ENCODE measurements at regions not wholly inside any gene's neighbourhood (a gene's known extent, or its start where the extent isn't known, plus 50 kb on each side); places are given as distances from the start of the nearest gene placed in this dataset.

GRCh38 chrX:2620576-2620975 is 70.5 kb upstream of the CD99 start:
- TF ChIP-seq GATA1 (IDR thresholded peaks at IDR 0.05; ENCODE audit: low read depth, low read length) (no peak), POLR2A (IDR thresholded peaks at IDR 0.05; ENCODE audit: low read length) (no peak)
- DNase-seq: no peak

GRCh38 chrX:2618516-2618915 is 72.6 kb upstream of the CD99 start:
- TF ChIP-seq POLR2A (IDR thresholded peaks at IDR 0.05; ENCODE audit: low read length) (no peak), GATA1 (IDR thresholded peaks at IDR 0.05; ENCODE audit: low read depth, low read length) (no peak)

GRCh38 chrX:2614911-2615310 is 76.2 kb upstream of the CD99 start:
- DNase-seq: no peak

More at GRCh38 chrX:2618516-2618915, 72.6 kb upstream of the CD99 start:
- DNase-seq: no peak

GRCh38 chrX:2610246-2611170 is 80.6 kb upstream of the CD99 start:
- no peak for DNase-seq
- TF ChIP-seq GATA1 (IDR thresholded peaks at IDR 0.05; ENCODE audit: low read depth, low read length) (no peak), POLR2A (IDR thresholded peaks at IDR 0.05; ENCODE audit: low read length) (no peak)

More at GRCh38 chrX:2614911-2615310, 76.2 kb upstream of the CD99 start:
- no peak for TF ChIP-seq GATA1 (IDR thresholded peaks at IDR 0.05; ENCODE audit: low read depth, low read length)
- no peak for TF ChIP-seq POLR2A (IDR thresholded peaks at IDR 0.05; ENCODE audit: low read length)

GRCh38 chrX:2609431-2610238 is 81.5 kb upstream of the CD99 start:
- TF ChIP-seq GATA1 (IDR thresholded peaks at IDR 0.05; ENCODE audit: low read depth, low read length): no peak
- no peak for TF ChIP-seq POLR2A (IDR thresholded peaks at IDR 0.05; ENCODE audit: low read length)
- no peak for DNase-seq

GRCh38 chrX:2608638-2609430 is 82.3 kb upstream of the CD99 start:
- no peak for TF ChIP-seq POLR2A (IDR thresholded peaks at IDR 0.05; ENCODE audit: low read length)
- no peak for TF ChIP-seq GATA1 (IDR thresholded peaks at IDR 0.05; ENCODE audit: low read depth, low read length)
- no peak for DNase-seq

- TF ChIP-seq GATA1 (IDR thresholded peaks at IDR 0.05; ENCODE audit: low read depth, low read length) (no peak), POLR2A (IDR thresholded peaks at IDR 0.05; ENCODE audit: low read length) (no peak)
Measured at GRCh38 chrX:2607113-2607512, 84.0 kb upstream of the CD99 start.

GRCh38 chrX:2600564-2600963 is 90.5 kb upstream of the CD99 start:
- TF ChIP-seq POLR2A (IDR thresholded peaks at IDR 0.05; ENCODE audit: low read length) (no peak), GATA1 (IDR thresholded peaks at IDR 0.05; ENCODE audit: low read depth, low read length) (no peak)
- DNase-seq: no peak

More at GRCh38 chrX:2607113-2607512, 84.0 kb upstream of the CD99 start:
- DNase-seq: no peak

GRCh38 chrX:2596555-2597255 is 94.4 kb upstream of the CD99 start:
- no peak for TF ChIP-seq GATA1 (IDR thresholded peaks at IDR 0.05; ENCODE audit: low read depth, low read length)
- TF ChIP-seq POLR2A (IDR thresholded peaks at IDR 0.05; ENCODE audit: low read length): no peak
- no peak for DNase-seq

GRCh38 chrX:2596045-2596444 is 95.0 kb upstream of the CD99 start:
- no peak for TF ChIP-seq GATA1 (IDR thresholded peaks at IDR 0.05; ENCODE audit: low read depth, low read length)
- TF ChIP-seq POLR2A (IDR thresholded peaks at IDR 0.05; ENCODE audit: low read length): no peak

GRCh38 chrX:2595258-2595657 is 94.5 kb upstream of the DHRSX start:
- no peak for TF ChIP-seq GATA1 (IDR thresholded peaks at IDR 0.05; ENCODE audit: low read depth, low read length)
- TF ChIP-seq POLR2A (IDR thresholded peaks at IDR 0.05; ENCODE audit: low read length): no peak
- no peak for DNase-seq

More at GRCh38 chrX:2596045-2596444, 95.0 kb upstream of the CD99 start:
- no peak for DNase-seq

- TF ChIP-seq POLR2A (IDR thresholded peaks at IDR 0.05; ENCODE audit: low read length): no peak
- no peak for TF ChIP-seq GATA1 (IDR thresholded peaks at IDR 0.05; ENCODE audit: low read depth, low read length)
- no peak for DNase-seq
Measured at GRCh38 chrX:2594491-2594890, 93.7 kb upstream of the DHRSX start.

- no peak for DNase-seq
- TF ChIP-seq GATA1 (IDR thresholded peaks at IDR 0.05; ENCODE audit: low read depth, low read length) (no peak), POLR2A (IDR thresholded peaks at IDR 0.05; ENCODE audit: low read length) (no peak)
Measured at GRCh38 chrX:2592279-2592678, 91.5 kb upstream of the DHRSX start.
